HG03457 (cell line): ENCODE measurements at regions not wholly inside any gene's neighbourhood (a gene's known extent, or its start where the extent isn't known, plus 50 kb on each side); places are given as distances from the start of the nearest gene placed in this dataset.

Experiments
- ATAC-seq: cut with Tn5 transposase; IDR thresholded peaks from one replicate; pipeline ENCODE4 v1.9.1; 2021; ENCODE audit warnings: moderate number of reproducible peaks; ENCODE audit not compliant: unreplicated experiment

GRCh38 chr16:66289986-66290385 is 76.5 kb upstream of the CDH5 start:
- no peak for ATAC-seq

- no peak for ATAC-seq
Measured at GRCh38 chr16:66289051-66289680, 77.3 kb upstream of the CDH5 start.

GRCh38 chr16:66287926-66288325 is 78.6 kb upstream of the CDH5 start:
- ATAC-seq: no peak

- no peak for ATAC-seq
Measured at GRCh38 chr16:66287416-66287815, 79.1 kb upstream of the CDH5 start.

- no peak for ATAC-seq
Measured at GRCh38 chr16:66286527-66286926, 80.0 kb upstream of the CDH5 start.

- ATAC-seq: no peak
Measured at GRCh38 chr16:66278604-66279262, 87.8 kb upstream of the CDH5 start.

- no peak for ATAC-seq
Measured at GRCh38 chr16:66278111-66278531, 88.4 kb upstream of the CDH5 start.

- no peak for ATAC-seq
Measured at GRCh38 chr16:66277311-66278070, 89.0 kb upstream of the CDH5 start.

- no peak for ATAC-seq
Measured at GRCh38 chr16:66275775-66276428, 90.6 kb upstream of the CDH5 start.

GRCh38 chr16:66274335-66275110 is 92.0 kb upstream of the CDH5 start:
- ATAC-seq: no peak

GRCh38 chr16:66273644-66274334 is 92.7 kb upstream of the CDH5 start:
- no peak for ATAC-seq

- ATAC-seq: no peak
Measured at GRCh38 chr16:66273053-66273452, 93.4 kb upstream of the CDH5 start.

GRCh38 chr16:66272461-66272860 is 94.0 kb upstream of the CDH5 start:
- ATAC-seq: no peak

GRCh38 chr16:66271074-66272060 is 95.1 kb upstream of the CDH5 start:
- ATAC-seq: no peak

- peak; percentile 59 for ATAC-seq
Measured at GRCh38 chr16:66270333-66270927, 96.1 kb upstream of the CDH5 start.

- no peak for ATAC-seq
Measured at GRCh38 chr16:66269617-66270332, 96.7 kb upstream of the CDH5 start.

GRCh38 chr16:66267292-66268014 is 99.0 kb upstream of the CDH5 start:
- ATAC-seq: no peak
